SK-N-SH (cell line): ENCODE measurements at regions not wholly inside any gene's neighbourhood (a gene's known extent, or its start where the extent isn't known, plus 50 kb on each side); places are given as distances from the start of the nearest gene placed in this dataset.
"Not testable (repeated sequence)": the region's sequence is repeated elsewhere in the genome, so short reads cannot be mapped to it uniquely, and the experiment has no call there.

Experiments
- EP300 ChIP-seq, 2 experiments: IDR thresholded peaks; 2 replicates each; pipeline versions ENCODE4 v1.4.0 to v1.6.1; 2012; ENCODE audit warnings: borderline replicate concordance in 1 of 2, low read depth in 1 of 2, low read length in 1 of 2
- FOXM1 ChIP-seq: IDR thresholded peaks from 2 replicates; pipeline ENCODE4 v1.4.0; 2012; ENCODE audit warnings: low read depth, mild to moderate bottlenecking
- RCOR1 ChIP-seq: fragments of 150-350 bp; IDR thresholded peaks from 2 replicates; pipeline ENCODE4 v1.6.1; 2017; ENCODE audit warnings: antibody characterized with exemption, low read length
- RFX5 ChIP-seq: IDR thresholded peaks from 2 replicates; pipeline ENCODE4 v1.6.1; 2012; ENCODE audit warnings: mild to moderate bottlenecking, improper control_type of control experiment, low read length
- SMC3 ChIP-seq: IDR thresholded peaks from 2 replicates; pipeline ENCODE4 v1.6.1; 2012; ENCODE audit warnings: low read depth, low read length, improper control_type of control experiment
- TEAD4 ChIP-seq: IDR thresholded peaks from 2 replicates; pipeline ENCODE4 v1.4.0; 2012; ENCODE audit warnings: mild to moderate bottlenecking, borderline replicate concordance; ENCODE audit not compliant: insufficient read depth
- TF ChIP-seq, protein P1 (sequence below): fragments of 200-600 bp; sonication (generic); IDR thresholded peaks from 2 replicates; pipeline ENCODE4 v1.6.1; 2017; ENCODE audit warnings: antibody characterized with exemption, mild to moderate bottlenecking, moderate library complexity
- TF ChIP-seq, protein P2 (sequence below): fragments of 150-350 bp; IDR thresholded peaks from 2 replicates; pipeline ENCODE4 v1.6.1; 2017; ENCODE audit warnings: antibody characterized with exemption, low read length, low read depth, borderline replicate concordance

DNA sequence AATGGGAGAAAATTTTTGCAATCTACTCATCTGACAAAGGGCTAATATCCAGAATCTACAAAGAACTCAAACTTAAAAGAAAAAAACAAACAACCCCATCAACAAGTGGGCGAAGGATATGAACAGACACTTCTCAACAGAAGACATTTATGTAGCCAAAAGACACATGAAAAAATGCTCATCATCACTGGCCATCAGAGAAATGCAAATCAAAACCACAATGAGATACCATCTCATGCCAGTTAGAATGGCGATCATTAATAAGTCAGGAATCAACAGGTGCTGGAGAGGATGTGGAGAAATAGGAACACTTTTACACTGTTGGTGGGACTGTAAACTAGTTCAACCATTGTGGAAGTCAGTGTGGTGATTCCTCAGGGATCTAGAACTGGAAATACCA, 187.7 kb upstream of the ARHGEF26 start:
- not testable (repeated sequence) for TF ChIP-seq EP300 (IDR thresholded peaks at IDR 0.05; ENCODE audit: borderline replicate concordance in 1 of 2, low read depth in 1 of 2, low read length in 1 of 2); TEAD4; RFX5; SMC3; FOXM1; RCOR1
- TF ChIP-seq, protein P1, sequence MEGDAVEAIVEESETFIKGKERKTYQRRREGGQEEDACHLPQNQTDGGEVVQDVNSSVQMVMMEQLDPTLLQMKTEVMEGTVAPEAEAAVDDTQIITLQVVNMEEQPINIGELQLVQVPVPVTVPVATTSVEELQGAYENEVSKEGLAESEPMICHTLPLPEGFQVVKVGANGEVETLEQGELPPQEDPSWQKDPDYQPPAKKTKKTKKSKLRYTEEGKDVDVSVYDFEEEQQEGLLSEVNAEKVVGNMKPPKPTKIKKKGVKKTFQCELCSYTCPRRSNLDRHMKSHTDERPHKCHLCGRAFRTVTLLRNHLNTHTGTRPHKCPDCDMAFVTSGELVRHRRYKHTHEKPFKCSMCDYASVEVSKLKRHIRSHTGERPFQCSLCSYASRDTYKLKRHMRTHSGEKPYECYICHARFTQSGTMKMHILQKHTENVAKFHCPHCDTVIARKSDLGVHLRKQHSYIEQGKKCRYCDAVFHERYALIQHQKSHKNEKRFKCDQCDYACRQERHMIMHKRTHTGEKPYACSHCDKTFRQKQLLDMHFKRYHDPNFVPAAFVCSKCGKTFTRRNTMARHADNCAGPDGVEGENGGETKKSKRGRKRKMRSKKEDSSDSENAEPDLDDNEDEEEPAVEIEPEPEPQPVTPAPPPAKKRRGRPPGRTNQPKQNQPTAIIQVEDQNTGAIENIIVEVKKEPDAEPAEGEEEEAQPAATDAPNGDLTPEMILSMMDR, result not testable (repeated sequence)
- TF ChIP-seq, protein P2, sequence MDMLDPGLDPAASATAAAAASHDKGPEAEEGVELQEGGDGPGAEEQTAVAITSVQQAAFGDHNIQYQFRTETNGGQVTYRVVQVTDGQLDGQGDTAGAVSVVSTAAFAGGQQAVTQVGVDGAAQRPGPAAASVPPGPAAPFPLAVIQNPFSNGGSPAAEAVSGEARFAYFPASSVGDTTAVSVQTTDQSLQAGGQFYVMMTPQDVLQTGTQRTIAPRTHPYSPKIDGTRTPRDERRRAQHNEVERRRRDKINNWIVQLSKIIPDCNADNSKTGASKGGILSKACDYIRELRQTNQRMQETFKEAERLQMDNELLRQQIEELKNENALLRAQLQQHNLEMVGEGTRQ, result not testable (repeated sequence)
